Tibial artery (tissue), 4 donors: ENCODE measurements at regions not wholly inside any gene's neighbourhood (a gene's known extent, or its start where the extent isn't known, plus 50 kb on each side); places are given as distances from the start of the nearest gene placed in this dataset.

Experiments
- DNase-seq, 2 donors: peaks; one replicate each; pipeline ENCODE4 v3.0.0-alpha.2; 2019
- H3K27ac ChIP-seq, 2 donors: fragments of 200-600 bp; sonication (generic) in 1 of 2; 1 replicate in 1 of 2; 2 replicates in 1 of 2; pipeline ENCODE4 v1.5.1; 2018 to 2019; ENCODE audit warnings: mild to moderate bottlenecking in 1 of 2
- H3K27me3 ChIP-seq, 2 donors: fragments of 200-600 bp; sonication (generic) in 1 of 2; one replicate each; pipeline versions ENCODE4 v1.5.1 to v1.6.0; 2016 to 2019
- H3K36me3 ChIP-seq, 3 donors: fragments of 200-600 bp; sonication (generic) in 2 of 3; one replicate each; pipeline ENCODE4 v1.5.1; 2016 to 2019; ENCODE audit warnings: mild to moderate bottlenecking in 2 of 3
- H3K4me1 ChIP-seq, 4 donors: fragments of 200-600 bp; sonication (generic) in 2 of 4; 1 replicate in 3 of 4; 2 replicates in 1 of 4; pipeline ENCODE4 v1.5.1; 2016 to 2019
- H3K4me3 ChIP-seq, 2 donors: fragments of 200-600 bp; sonication (generic) in 1 of 2; 1 replicate in 1 of 2; 2 replicates in 1 of 2; pipeline ENCODE4 v1.5.1; 2018 to 2019; ENCODE audit warnings: mild to moderate bottlenecking in 2 of 2
- H3K9me3 ChIP-seq, 3 donors: fragments of 200-600 bp; sonication (generic) in 1 of 3; one replicate each; pipeline ENCODE4 v1.5.1; 2016 to 2019
- intact Hi-C: fragments of 100-400 bp; cut with DNase I; formaldehyde crosslinking; loops from one replicate; pipeline ENCODE4 v1.15.0; 2023; ENCODE audit warnings: low total_unique reads
- TF ChIP-seq, protein P1 (sequence below), 2 experiments: fragments of 200-600 bp in 1 of 2; fragments of 450-650 bp in 1 of 2; IDR thresholded peaks; one replicate each; pipeline ENCODE4 v1.5.1; 2017 to 2019; ENCODE audit warnings: antibody characterized with exemption in 2 of 2, mild to moderate bottlenecking in 1 of 2, moderate library complexity in 1 of 2

DNA sequence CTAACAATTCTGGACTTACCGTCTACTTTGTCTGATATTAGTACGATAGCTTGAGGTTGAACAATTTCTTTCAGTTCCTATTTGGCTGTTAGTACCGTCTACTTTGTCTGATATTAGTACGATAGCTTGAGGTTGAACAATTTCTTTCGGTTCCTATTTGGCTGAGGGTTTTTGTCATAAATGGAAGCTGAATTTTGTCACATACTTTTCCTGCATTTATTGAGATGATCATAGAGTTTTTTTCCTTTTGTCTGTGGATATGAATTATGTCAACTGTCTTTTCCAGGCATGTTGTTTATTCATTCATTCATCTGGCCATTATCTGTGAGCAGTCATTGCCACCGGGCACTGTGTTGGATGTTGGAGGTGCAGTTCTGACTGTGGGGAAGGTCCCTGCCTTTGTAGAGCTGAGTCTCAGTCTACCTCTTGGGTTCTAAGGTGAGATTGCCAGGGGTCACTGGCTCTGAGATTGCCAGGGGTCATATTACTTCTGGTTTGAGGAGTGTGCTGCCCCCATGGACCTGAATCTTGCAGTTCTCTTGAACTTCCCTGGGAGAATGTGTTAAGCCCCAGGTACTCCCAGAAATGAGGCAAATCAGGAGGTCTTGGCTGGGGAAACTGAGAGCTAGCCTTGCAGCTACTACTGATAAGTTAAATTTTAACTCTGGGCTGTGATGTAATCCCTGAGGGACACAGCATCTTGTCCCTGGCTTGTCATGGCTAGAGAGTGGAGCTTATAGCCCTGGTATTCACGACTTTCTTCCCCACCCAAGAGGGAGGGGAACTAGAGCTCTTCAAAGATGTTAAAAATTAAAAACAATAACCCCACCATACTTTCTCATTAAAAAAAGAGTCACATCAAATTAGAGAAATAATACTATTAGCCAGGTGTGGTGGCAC lies 89.1 kb upstream of the MBOAT2 start:
- no peak for DNase-seq
- no peak overlapping the region for H3K27ac ChIP-seq
- H3K4me3 ChIP-seq = no peak overlapping the region
- peaks cover 0 to 24% (median 19%) of the 10 kb centered on the region in 4 donors for H3K4me1 ChIP-seq
- TF ChIP-seq, protein P1, sequence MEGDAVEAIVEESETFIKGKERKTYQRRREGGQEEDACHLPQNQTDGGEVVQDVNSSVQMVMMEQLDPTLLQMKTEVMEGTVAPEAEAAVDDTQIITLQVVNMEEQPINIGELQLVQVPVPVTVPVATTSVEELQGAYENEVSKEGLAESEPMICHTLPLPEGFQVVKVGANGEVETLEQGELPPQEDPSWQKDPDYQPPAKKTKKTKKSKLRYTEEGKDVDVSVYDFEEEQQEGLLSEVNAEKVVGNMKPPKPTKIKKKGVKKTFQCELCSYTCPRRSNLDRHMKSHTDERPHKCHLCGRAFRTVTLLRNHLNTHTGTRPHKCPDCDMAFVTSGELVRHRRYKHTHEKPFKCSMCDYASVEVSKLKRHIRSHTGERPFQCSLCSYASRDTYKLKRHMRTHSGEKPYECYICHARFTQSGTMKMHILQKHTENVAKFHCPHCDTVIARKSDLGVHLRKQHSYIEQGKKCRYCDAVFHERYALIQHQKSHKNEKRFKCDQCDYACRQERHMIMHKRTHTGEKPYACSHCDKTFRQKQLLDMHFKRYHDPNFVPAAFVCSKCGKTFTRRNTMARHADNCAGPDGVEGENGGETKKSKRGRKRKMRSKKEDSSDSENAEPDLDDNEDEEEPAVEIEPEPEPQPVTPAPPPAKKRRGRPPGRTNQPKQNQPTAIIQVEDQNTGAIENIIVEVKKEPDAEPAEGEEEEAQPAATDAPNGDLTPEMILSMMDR (IDR thresholded peaks at IDR 0.05) = no peak
- no peaks in the 10 kb centered on the region for H3K27me3 ChIP-seq
- H3K36me3 ChIP-seq = no peaks in the 10 kb centered on the region
- intact Hi-C loops = no loop called here
- no peaks in the 10 kb centered on the region for H3K9me3 ChIP-seq

DNA sequence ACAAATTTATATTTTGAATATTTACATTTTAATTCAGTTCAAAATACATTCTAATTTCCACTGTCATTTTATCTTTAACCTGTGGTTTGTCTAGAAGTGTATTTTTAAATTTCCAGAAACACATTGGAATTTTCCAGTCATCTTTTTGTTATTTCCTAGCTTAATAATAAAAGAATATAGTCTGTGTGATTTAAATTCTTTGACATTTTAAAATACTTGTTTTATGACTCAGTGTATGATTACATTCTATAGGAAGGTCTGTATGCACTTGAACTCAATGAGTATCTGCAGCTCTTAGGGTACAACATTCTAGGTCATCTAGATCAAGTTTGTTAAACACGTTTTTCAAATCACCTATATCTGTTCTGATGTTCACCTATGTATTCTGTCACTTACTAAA lies 88.3 kb upstream of the MBOAT2 start:
- intact Hi-C loops = no loop called here
- H3K27me3 ChIP-seq = no peaks in the 10 kb centered on the region
- peaks cover 0 to 26% (median 16%) of the 10 kb centered on the region in 4 donors for H3K4me1 ChIP-seq
- TF ChIP-seq, protein P1 (IDR thresholded peaks at IDR 0.05) = no peak
- H3K27ac ChIP-seq = no peak overlapping the region
- no peaks in the 10 kb centered on the region for H3K36me3 ChIP-seq
- H3K4me3 ChIP-seq = no peak overlapping the region
- DNase-seq = no peak
- H3K9me3 ChIP-seq = no peaks in the 10 kb centered on the region

DNA sequence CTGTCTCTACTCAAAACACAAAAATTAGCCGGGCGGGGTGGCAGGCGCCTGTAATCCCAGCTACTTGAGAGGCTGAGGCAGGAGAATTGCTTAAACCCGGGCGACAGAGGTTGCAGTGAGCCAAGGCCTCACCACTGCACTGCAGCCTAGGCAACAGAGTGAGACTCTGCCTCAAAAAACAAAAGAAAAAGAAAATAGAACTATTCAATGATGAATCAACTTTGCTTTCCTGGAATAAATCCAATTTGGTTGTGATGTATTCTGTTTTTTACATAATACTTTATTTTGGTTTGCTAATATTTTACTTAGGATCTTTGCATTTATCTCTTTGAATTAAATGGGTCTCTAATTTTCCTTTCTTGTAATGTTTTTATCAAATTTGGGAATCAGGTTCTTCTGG lies 86.3 kb upstream of the MBOAT2 start:
- intact Hi-C loops = no loop called here
- no peak for DNase-seq
- H3K27me3 ChIP-seq = no peaks in the 10 kb centered on the region
- H3K4me3 ChIP-seq = no peak overlapping the region
- no peaks in the 10 kb centered on the region for H3K36me3 ChIP-seq
- H3K9me3 ChIP-seq = no peaks in the 10 kb centered on the region
- H3K4me1 ChIP-seq = peaks cover 0 to 16% (median 0%) of the 10 kb centered on the region in 4 donors
- TF ChIP-seq, protein P1 (IDR thresholded peaks at IDR 0.05) = no peak
- H3K27ac ChIP-seq = no peak overlapping the region

DNA sequence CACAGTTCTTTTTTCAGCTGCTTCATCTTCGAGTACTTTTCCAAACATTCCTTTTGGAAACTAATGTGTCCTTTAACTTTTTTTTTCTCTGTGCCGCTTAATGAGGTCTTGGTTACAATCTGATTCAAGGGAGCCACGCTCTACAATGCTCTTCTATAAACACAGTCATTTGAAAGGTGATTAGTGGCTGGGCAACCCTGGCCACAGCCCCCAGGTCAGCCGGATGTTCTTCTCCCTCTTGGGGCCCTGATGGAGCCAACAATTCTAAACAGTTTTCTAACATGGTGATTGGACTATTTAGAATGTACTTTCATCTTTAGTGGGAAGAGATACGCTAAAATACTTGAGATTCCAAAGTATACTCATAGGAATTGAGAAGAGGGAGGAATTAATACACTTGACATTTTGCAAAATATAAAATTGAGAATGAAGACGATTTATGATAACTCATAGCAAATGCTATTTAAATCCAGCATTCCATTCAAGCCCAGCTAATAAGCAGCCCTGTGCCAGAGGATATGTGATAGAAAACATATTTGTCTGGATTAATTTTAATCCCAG lies 83.7 kb upstream of the MBOAT2 start:
- H3K27ac ChIP-seq = no peak overlapping the region
- DNase-seq = no peak
- intact Hi-C loops = no loop called here
- no peaks in the 10 kb centered on the region for H3K9me3 ChIP-seq
- peaks cover 0 to 16% (median 0%) of the 10 kb centered on the region in 4 donors for H3K4me1 ChIP-seq
- H3K27me3 ChIP-seq = no peaks in the 10 kb centered on the region
- H3K36me3 ChIP-seq = no peaks in the 10 kb centered on the region
- TF ChIP-seq, protein P1 (IDR thresholded peaks at IDR 0.05) = no peak
- no peak overlapping the region for H3K4me3 ChIP-seq

DNA sequence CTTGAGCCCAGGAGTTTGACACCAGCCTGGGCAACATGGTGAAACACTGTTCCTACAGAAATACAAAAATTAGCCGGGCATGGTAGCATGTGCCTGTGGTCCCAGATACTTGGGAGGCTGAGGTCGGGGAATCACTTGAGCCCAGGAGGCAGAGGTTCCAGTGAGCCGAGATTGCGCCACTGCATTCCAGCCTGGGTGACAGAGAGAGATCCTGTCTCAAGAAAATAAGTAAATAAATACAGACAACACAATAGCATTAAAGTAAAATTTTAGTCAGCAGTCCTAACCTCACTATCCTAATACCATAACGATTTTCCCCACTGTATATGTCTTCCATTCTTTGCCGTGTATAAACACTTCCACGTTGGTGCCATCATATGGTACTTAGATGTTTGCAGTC lies 83.0 kb upstream of the MBOAT2 start:
- TF ChIP-seq, protein P1 (IDR thresholded peaks at IDR 0.05) = no peak
- H3K4me1 ChIP-seq = peaks cover 0 to 16% (median 0%) of the 10 kb centered on the region in 4 donors
- H3K27ac ChIP-seq = no peak overlapping the region
- no peak overlapping the region for H3K4me3 ChIP-seq
- no peaks in the 10 kb centered on the region for H3K36me3 ChIP-seq
- no peak for DNase-seq
- no peaks in the 10 kb centered on the region for H3K27me3 ChIP-seq
- no peaks in the 10 kb centered on the region for H3K9me3 ChIP-seq
- intact Hi-C loops = no loop called here
